ENCODE measurements at regions not wholly inside any gene's neighbourhood (a gene's known extent, or its start where the extent isn't known, plus 50 kb on each side); places are given as distances from the start of the nearest gene placed in this dataset.

- TF ChIP-seq CTCF (conservative IDR thresholded peaks at IDR 0.05; ENCODE audit: low read depth, low read length): no peak
- no peak for TF ChIP-seq EZH2 (IDR thresholded peaks at IDR 0.05; ENCODE audit: borderline replicate concordance, low read depth, low read length, poor library complexity, severe bottlenecking)
These were observed 84.2 kb upstream of the TLL1 start for GRCh38 chr4:165788686-165789463.

Data from A673 (cell line).